Esophagus muscularis mucosa (tissue), 4 donors: ENCODE measurements at regions not wholly inside any gene's neighbourhood (a gene's known extent, or its start where the extent isn't known, plus 50 kb on each side); places are given as distances from the start of the nearest gene placed in this dataset.

Source experiments
- DNase-seq: peaks from one replicate; pipeline ENCODE4 v3.0.0-alpha.2; 2017; ENCODE audit errors: extremely low spot score
- H3K27ac ChIP-seq, 4 donors: fragments of 200-600 bp; sonication (generic); replicated peaks in 1 of 4; 1 replicate in 3 of 4; 2 replicates in 1 of 4; pipeline ENCODE4 v1.5.1; 2016 to 2019; ENCODE audit warnings: mild to moderate bottlenecking in 1 of 4
- H3K27me3 ChIP-seq, 4 donors: fragments of 200-600 bp; sonication (generic); one replicate each; pipeline versions ENCODE4 v1.5.1 to v1.6.0; 2016 to 2019
- H3K36me3 ChIP-seq, 4 donors: fragments of 200-600 bp; sonication (generic); one replicate each; pipeline ENCODE4 v1.5.1; 2016 to 2019
- H3K4me1 ChIP-seq, 4 donors: fragments of 200-600 bp; sonication (generic); one replicate each; pipeline ENCODE4 v1.5.1; 2016 to 2019
- H3K4me3 ChIP-seq, 4 donors: fragments of 200-600 bp; sonication (generic); 1 replicate in 2 of 4; 2 replicates in 2 of 4; pipeline ENCODE4 v1.5.1; 2016 to 2019; ENCODE audit warnings: mild to moderate bottlenecking in 4 of 4, moderate library complexity in 1 of 4
- H3K9me3 ChIP-seq, 4 donors: fragments of 200-600 bp; sonication (generic); 1 replicate in 3 of 4; 2 replicates in 1 of 4; pipeline ENCODE4 v1.5.1; 2016 to 2019
- EP300 ChIP-seq: sonication (generic); formaldehyde crosslinking; IDR thresholded peaks from one replicate; pipeline ENCODE4 v1.6.1; 2017; ENCODE audit warnings: antibody characterized with exemption
- POLR2A ChIP-seq: fragments of 450-650 bp; IDR thresholded peaks from one replicate; pipeline ENCODE4 v1.6.1; 2017; ENCODE audit warnings: antibody characterized with exemption, moderate library complexity, mild to moderate bottlenecking, low read depth
- POLR2AphosphoS5 ChIP-seq, 2 donors: sonication (generic); formaldehyde crosslinking; IDR thresholded peaks; one replicate each; pipeline ENCODE4 v1.6.1; 2017; ENCODE audit warnings: antibody characterized with exemption in 2 of 2
- WGBS: methylation state at CpG from one replicate; pipeline ENCODE4 v1.1.5; 2018; 5-methylcytosine and 5-hydroxymethylcytosine counted together
- intact Hi-C: fragments of 100-400 bp; cut with DNase I; formaldehyde crosslinking; loops from one replicate; pipeline ENCODE4 v1.15.1; 2023
- TF ChIP-seq, protein P1 (sequence below), 3 experiments: fragments of 200-600 bp in 2 of 3; fragments of 450-650 bp in 1 of 3; sonication (generic) in 2 of 3; IDR thresholded peaks; one replicate each; pipeline ENCODE4 v1.5.1; 2017 to 2019; ENCODE audit warnings: antibody characterized with exemption in 3 of 3, mild to moderate bottlenecking in 2 of 3, moderate library complexity in 1 of 3

DNA sequence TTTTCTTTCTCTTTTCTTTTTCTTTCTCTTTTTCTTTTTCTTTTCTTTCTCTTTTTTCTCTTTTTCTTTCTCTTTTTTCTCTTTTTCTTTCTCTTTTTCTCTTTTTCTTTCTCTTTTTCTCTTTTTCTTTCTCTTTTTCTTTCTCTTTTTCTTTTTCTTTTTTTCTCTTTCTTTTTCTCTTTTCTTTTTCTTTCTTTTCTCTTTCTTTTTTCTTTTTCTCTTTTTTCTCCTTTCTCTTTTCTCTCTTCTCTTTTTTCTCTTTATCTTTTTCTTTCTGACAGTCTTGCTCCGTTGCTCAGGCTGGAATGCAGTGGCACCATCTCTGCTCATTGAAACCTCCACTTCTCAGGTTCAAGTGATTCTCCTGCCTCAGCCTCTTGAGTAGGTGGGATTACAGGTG lies 335.7 kb downstream of the SQOR start:
- intact Hi-C loops: no loop called here
- Histone ChIP-seq H3K27me3 (no peaks in the 10 kb centered on the region), H3K9me3 (no peaks in the 10 kb centered on the region), H3K27ac (no peak overlapping the region), H3K4me3 (no peak overlapping the region), H3K4me1 (no peaks in the 10 kb centered on the region), H3K36me3 (no peaks in the 10 kb centered on the region)
- 83% methylated on average over 1 of the region's 1 CpG for WGBS
- TF ChIP-seq EP300: no peak
- TF ChIP-seq, protein P1, sequence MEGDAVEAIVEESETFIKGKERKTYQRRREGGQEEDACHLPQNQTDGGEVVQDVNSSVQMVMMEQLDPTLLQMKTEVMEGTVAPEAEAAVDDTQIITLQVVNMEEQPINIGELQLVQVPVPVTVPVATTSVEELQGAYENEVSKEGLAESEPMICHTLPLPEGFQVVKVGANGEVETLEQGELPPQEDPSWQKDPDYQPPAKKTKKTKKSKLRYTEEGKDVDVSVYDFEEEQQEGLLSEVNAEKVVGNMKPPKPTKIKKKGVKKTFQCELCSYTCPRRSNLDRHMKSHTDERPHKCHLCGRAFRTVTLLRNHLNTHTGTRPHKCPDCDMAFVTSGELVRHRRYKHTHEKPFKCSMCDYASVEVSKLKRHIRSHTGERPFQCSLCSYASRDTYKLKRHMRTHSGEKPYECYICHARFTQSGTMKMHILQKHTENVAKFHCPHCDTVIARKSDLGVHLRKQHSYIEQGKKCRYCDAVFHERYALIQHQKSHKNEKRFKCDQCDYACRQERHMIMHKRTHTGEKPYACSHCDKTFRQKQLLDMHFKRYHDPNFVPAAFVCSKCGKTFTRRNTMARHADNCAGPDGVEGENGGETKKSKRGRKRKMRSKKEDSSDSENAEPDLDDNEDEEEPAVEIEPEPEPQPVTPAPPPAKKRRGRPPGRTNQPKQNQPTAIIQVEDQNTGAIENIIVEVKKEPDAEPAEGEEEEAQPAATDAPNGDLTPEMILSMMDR (IDR thresholded peaks at IDR 0.05): no peak
- DNase-seq: no peak

GRCh38 chr15:45980366-45980765 lies 345.5 kb downstream of the SQOR start:
- Histone ChIP-seq H3K27ac (no peak overlapping the region), H3K4me3 (no peak overlapping the region), H3K9me3 (peaks cover 0 to 6% (median 0%) of the 10 kb centered on the region in 4 donors), H3K4me1 (no peaks in the 10 kb centered on the region), H3K36me3 (no peaks in the 10 kb centered on the region), H3K27me3 (no peaks in the 10 kb centered on the region)
- intact Hi-C loops: no loop called here
- 96% methylated on average over 5 of the region's 5 CpGs for WGBS
- DNase-seq: no peak
- TF ChIP-seq, protein P1 (IDR thresholded peaks at IDR 0.05): no peak
- TF ChIP-seq POLR2AphosphoS5 (IDR thresholded peaks at IDR 0.05): no peak
- no peak for TF ChIP-seq EP300
- no peak for TF ChIP-seq POLR2A

GRCh38 chr15:45981625-45982024 lies 346.8 kb downstream of the SQOR start:
- Histone ChIP-seq H3K9me3 (peaks cover 0 to 14% (median 1%) of the 10 kb centered on the region in 4 donors), H3K27me3 (no peaks in the 10 kb centered on the region), H3K4me3 (no peak overlapping the region), H3K27ac (no peak overlapping the region), H3K4me1 (no peaks in the 10 kb centered on the region), H3K36me3 (no peaks in the 10 kb centered on the region)
- no peak for DNase-seq
- WGBS: 73% methylated on average over 1 of the region's 1 CpG
- intact Hi-C loops: no loop called here
- TF ChIP-seq, protein P1 (IDR thresholded peaks at IDR 0.05): no peak
- TF ChIP-seq POLR2A: no peak
- no peak for TF ChIP-seq EP300
- TF ChIP-seq POLR2AphosphoS5 (IDR thresholded peaks at IDR 0.05): no peak

DNA sequence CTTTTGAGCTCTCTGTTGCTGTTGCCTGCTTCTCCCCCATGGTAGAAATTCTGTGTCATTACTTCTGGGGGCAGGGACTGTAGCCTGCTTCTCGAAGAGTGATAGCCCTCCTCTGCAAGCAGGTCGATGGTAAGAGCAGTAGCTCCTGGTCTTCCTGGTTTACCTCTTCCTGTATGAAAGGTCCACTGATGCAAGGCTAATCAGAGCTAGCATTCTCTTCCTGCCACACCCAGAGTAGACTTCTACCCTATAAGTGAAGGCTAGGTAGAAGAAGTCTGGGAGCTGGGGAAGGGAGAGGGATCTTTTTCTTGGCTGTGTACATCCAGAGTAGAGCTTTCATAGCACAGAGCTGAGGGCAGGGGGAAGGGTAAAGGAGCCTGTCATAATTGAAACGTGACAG lies 357.0 kb downstream of the SQOR start:
- no peak overlapping the region for H3K4me3 ChIP-seq
- no peaks in the 10 kb centered on the region for H3K4me1 ChIP-seq
- H3K36me3 ChIP-seq: no peaks in the 10 kb centered on the region
- WGBS: 56% methylated on average over 3 of the region's 3 CpGs
- no peak for DNase-seq
- TF ChIP-seq POLR2A (no peak), EP300 (no peak), POLR2AphosphoS5 (IDR thresholded peaks at IDR 0.05) (no peak)
- TF ChIP-seq, protein P1 (IDR thresholded peaks at IDR 0.05): no peak
- no peaks in the 10 kb centered on the region for H3K27me3 ChIP-seq
- no peak overlapping the region for H3K27ac ChIP-seq
- intact Hi-C loops: no loop called here
- peaks cover 0 to 10% (median 0%) of the 10 kb centered on the region in 4 donors for H3K9me3 ChIP-seq

DNA sequence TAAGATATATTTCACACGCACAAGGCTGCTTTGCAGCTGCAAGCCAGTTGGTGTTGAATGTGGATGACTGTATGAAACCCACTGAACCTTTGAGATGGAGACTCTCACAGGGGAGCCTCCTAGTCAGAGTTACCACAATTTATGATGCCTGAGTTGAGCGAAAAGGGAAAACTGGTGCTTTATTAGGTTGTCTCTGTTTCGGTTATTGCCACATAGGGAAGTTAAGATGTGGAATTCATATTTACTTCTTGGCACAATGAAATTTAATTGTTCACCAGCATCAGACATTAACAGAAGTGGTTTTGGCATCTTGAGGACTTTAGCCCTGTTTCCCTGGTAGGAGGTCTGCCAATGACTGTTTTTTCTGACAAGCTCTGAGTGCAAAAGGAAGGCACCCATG lies 358.2 kb downstream of the SQOR start:
- H3K27ac ChIP-seq: no peak overlapping the region

More for the DNA sequence above, 358.2 kb downstream of the SQOR start:
- Histone ChIP-seq H3K4me3 (no peak overlapping the region), H3K4me1 (no peaks in the 10 kb centered on the region), H3K9me3 (peaks cover 0 to 10% (median 0%) of the 10 kb centered on the region in 4 donors), H3K27me3 (no peaks in the 10 kb centered on the region), H3K36me3 (no peaks in the 10 kb centered on the region)
- 78% methylated on average over 3 of the region's 3 CpGs for WGBS
- DNase-seq: no peak
- TF ChIP-seq EP300: no peak
- TF ChIP-seq POLR2AphosphoS5 (IDR thresholded peaks at IDR 0.05): no peak
- TF ChIP-seq, protein P1 (IDR thresholded peaks at IDR 0.05): no peak
- TF ChIP-seq POLR2A: no peak
- intact Hi-C loops: no loop called here
